ENCODE measurements at regions not wholly inside any gene's neighbourhood (a gene's known extent, or its start where the extent isn't known, plus 50 kb on each side); places are given as distances from the start of the nearest gene placed in this dataset.

DNA sequence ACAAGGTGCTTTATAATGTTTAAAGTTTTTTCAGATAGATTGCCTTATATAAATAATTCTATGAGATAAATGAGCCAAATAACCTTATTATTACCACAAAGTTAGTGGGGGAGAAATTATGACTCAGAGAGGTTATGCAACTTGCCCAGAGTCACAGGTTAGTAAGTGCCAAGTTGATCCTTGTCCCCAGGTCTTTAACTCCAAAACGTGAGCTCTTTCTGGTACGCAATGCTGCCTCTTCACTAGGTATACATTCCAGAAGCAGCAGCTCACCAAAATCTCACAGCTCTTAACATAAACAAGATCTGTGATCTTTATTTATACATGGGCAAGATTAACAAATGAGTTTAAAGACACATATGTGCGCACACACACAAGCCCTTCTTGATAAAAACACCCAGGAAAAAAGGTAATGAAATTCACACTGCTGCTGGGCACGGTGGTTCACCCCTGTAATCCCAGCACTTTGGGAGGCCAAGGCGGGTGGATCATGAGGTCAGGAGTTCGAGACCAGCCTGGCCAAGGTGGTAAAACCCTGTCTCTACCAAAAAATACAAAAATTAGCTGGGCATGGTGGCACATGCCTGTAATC is 59.8 kb upstream of the NR2F2 start:
- dilution Hi-C loops (cut with MboI; ENCODE audit: extremely low pct_ligation_motif_present, low sequenced_read_pairs): no loop called here
- H3K27ac ChIP-seq (ENCODE audit: control insufficient read depth, insufficient read depth, low read length): peak overlapping the region; percentile 45
- no peak overlapping the region for H2AFZ ChIP-seq (ENCODE audit: control insufficient read depth, low read length)
- H3K9me1 ChIP-seq (ENCODE audit: control insufficient read depth, extremely low read depth, insufficient read depth, low read length): no peaks in the 10 kb centered on the region
- no peak overlapping the region for H3K9ac ChIP-seq (ENCODE audit: control insufficient read depth, extremely low read depth, insufficient read depth, low read length)
- peak; percentile 63 for FAIRE-seq
- H3K9me3 ChIP-seq (ENCODE audit: control insufficient read depth, low read depth, low read length): no peaks in the 10 kb centered on the region
- no peaks in the 10 kb centered on the region for H3K27me3 ChIP-seq (ENCODE audit: control insufficient read depth, extremely low read depth, insufficient read depth, low read length)
- no peak overlapping the region for H3K4me2 ChIP-seq (ENCODE audit: control insufficient read depth, extremely low read depth, insufficient read depth, low read depth, low read length)
- peaks cover 56% of the 10 kb centered on the region for H3K4me1 ChIP-seq (ENCODE audit: control insufficient read depth, extremely low read depth, insufficient read depth, low read length)
- no peaks in the 10 kb centered on the region for H3K79me2 ChIP-seq (ENCODE audit: control insufficient read depth, insufficient read depth, low read length)
- H3K4me3 ChIP-seq (ENCODE audit: control insufficient read depth in 2 of 3, extremely low read depth in 1 of 3, insufficient read depth in 2 of 3, low read depth in 1 of 3, low read length in 3 of 3): no peak overlapping the region
- DNase-seq (ENCODE audit: low read depth, low spot score): peak; percentile 75
- no peaks in the 10 kb centered on the region for H3K36me3 ChIP-seq (ENCODE audit: control insufficient read depth in 2 of 2, extremely low read depth in 1 of 2, insufficient read depth in 2 of 2, low read length in 2 of 2)
- TF ChIP-seq EZH2 (IDR thresholded peaks at IDR 0.05; ENCODE audit: low read length): no peak
- TF ChIP-seq, protein P1, sequence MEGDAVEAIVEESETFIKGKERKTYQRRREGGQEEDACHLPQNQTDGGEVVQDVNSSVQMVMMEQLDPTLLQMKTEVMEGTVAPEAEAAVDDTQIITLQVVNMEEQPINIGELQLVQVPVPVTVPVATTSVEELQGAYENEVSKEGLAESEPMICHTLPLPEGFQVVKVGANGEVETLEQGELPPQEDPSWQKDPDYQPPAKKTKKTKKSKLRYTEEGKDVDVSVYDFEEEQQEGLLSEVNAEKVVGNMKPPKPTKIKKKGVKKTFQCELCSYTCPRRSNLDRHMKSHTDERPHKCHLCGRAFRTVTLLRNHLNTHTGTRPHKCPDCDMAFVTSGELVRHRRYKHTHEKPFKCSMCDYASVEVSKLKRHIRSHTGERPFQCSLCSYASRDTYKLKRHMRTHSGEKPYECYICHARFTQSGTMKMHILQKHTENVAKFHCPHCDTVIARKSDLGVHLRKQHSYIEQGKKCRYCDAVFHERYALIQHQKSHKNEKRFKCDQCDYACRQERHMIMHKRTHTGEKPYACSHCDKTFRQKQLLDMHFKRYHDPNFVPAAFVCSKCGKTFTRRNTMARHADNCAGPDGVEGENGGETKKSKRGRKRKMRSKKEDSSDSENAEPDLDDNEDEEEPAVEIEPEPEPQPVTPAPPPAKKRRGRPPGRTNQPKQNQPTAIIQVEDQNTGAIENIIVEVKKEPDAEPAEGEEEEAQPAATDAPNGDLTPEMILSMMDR (optimal IDR thresholded peaks at IDR 0.05 in 1 of 3, IDR thresholded peaks at IDR 0.05 in 1 of 3, conservative IDR thresholded peaks at IDR 0.05 in 1 of 3; ENCODE audit: extremely low read depth in 1 of 3, insufficient read depth in 2 of 3, low read length in 3 of 3): no peak
- H4K20me1 ChIP-seq (ENCODE audit: control insufficient read depth, extremely low read depth, insufficient read depth, low read length): no peaks in the 10 kb centered on the region

DNA sequence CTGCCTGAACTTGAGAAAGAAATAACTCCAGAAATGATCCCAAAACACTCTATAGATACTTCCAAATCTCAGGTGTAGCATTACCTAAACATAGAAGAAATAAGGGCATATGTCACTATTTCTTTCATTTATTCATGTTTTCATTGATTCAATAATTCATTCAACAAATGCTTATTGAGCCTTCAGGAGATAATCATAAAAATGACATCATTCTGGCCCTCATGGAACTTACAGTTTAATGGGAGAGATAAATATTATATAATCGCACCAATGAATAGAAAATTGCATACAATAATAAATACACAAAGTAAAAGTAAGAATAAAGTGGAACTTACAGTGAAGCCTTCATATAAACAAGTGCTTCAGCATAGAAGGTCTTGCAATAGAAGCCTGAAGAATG is 58.1 kb upstream of the NR2F2 start:
- H3K36me3 ChIP-seq (ENCODE audit: control insufficient read depth in 2 of 2, extremely low read depth in 1 of 2, insufficient read depth in 2 of 2, low read length in 2 of 2): no peaks in the 10 kb centered on the region
- TF ChIP-seq, protein P1 (optimal IDR thresholded peaks at IDR 0.05 in 1 of 3, IDR thresholded peaks at IDR 0.05 in 1 of 3, conservative IDR thresholded peaks at IDR 0.05 in 1 of 3; ENCODE audit: extremely low read depth in 1 of 3, insufficient read depth in 2 of 3, low read length in 3 of 3): no peak
- TF ChIP-seq EZH2 (IDR thresholded peaks at IDR 0.05; ENCODE audit: low read length): no peak
- H3K27me3 ChIP-seq (ENCODE audit: control insufficient read depth, extremely low read depth, insufficient read depth, low read length): no peaks in the 10 kb centered on the region
- H3K4me3 ChIP-seq (ENCODE audit: control insufficient read depth in 2 of 3, extremely low read depth in 1 of 3, insufficient read depth in 2 of 3, low read depth in 1 of 3, low read length in 3 of 3): no peak overlapping the region
- DNase-seq (ENCODE audit: low read depth, low spot score) (no peak), FAIRE-seq (no peak)
- no peak overlapping the region for H3K27ac ChIP-seq (ENCODE audit: control insufficient read depth, insufficient read depth, low read length)
- H2AFZ ChIP-seq (ENCODE audit: control insufficient read depth, low read length): no peak overlapping the region
- no peaks in the 10 kb centered on the region for H3K9me1 ChIP-seq (ENCODE audit: control insufficient read depth, extremely low read depth, insufficient read depth, low read length)
- no peaks in the 10 kb centered on the region for H3K9me3 ChIP-seq (ENCODE audit: control insufficient read depth, low read depth, low read length)
- H3K79me2 ChIP-seq (ENCODE audit: control insufficient read depth, insufficient read depth, low read length): no peaks in the 10 kb centered on the region
- H3K9ac ChIP-seq (ENCODE audit: control insufficient read depth, extremely low read depth, insufficient read depth, low read length): no peak overlapping the region
- H3K4me2 ChIP-seq (ENCODE audit: control insufficient read depth, extremely low read depth, insufficient read depth, low read depth, low read length): no peak overlapping the region
- dilution Hi-C loops (cut with MboI; ENCODE audit: extremely low pct_ligation_motif_present, low sequenced_read_pairs): no loop called here
- H4K20me1 ChIP-seq (ENCODE audit: control insufficient read depth, extremely low read depth, insufficient read depth, low read length): no peaks in the 10 kb centered on the region
- H3K4me1 ChIP-seq (ENCODE audit: control insufficient read depth, extremely low read depth, insufficient read depth, low read length): peaks cover 68% of the 10 kb centered on the region

Data from keratinocyte (primary cell).